RKO (cell line): ENCODE measurements at regions not wholly inside any gene's neighbourhood (a gene's known extent, or its start where the extent isn't known, plus 50 kb on each side); places are given as distances from the start of the nearest gene placed in this dataset.
"Not testable (repeated sequence)": the region's sequence is repeated elsewhere in the genome, so short reads cannot be mapped to it uniquely, and the experiment has no call there.

Source experiments
- DNase-seq: peaks from one replicate; pipeline ENCODE4 v3.0.0-alpha.2; 2016; ENCODE audit warnings: low spot score

DNA sequence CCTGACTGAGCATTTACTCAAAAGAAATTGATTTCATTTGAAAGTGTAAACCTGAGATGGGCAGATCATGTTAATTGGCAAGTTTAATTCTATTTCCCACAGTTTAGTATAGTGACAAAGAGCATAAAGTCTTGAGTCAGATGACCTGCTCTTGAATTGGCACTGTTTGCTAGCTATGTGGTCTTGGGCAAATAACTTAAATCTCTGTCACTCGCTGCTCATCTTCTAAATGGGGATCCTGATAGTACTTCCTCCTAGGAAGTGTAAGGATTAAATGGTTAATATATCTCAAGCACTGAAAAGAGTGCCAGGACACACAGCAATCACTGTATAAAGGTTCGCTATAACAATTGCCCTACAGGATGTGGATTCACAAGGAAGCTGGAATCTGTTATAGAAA is 242.8 kb upstream of the JADE1 start:
- no peak for DNase-seq

- DNase-seq = peak; percentile 67
Measured at GRCh38 chr4:128565565-128566186, 243.8 kb upstream of the JADE1 start.

GRCh38 chr4:128565054-128565453 is 244.4 kb upstream of the JADE1 start:
- DNase-seq = no peak

DNA sequence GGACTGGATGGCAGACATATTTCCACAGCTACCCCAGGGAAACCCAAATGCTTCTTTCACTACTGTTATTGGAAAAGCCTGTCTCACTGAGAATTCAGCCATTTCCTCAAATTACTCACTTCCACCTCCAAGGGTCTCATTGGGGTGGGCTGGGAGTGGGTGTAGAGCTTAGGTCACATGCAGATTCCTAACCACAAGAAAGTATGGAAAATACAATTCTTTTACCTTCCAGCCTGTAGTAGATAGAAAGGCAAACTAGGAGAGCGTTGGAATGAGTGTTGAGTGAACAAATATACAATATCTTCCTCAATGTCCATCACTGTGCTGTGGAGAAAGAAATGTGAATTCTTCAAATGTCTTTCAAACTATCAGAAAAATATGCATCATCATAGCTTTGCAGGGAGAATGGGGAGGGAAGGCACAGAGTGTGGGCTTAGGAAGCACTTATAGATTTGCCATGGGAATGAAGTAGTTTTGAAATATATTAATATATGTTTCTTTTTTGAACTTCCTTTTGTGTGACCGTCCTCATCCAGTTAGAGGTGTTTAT is 245.3 kb upstream of the JADE1 start:
- DNase-seq = no peak

DNA sequence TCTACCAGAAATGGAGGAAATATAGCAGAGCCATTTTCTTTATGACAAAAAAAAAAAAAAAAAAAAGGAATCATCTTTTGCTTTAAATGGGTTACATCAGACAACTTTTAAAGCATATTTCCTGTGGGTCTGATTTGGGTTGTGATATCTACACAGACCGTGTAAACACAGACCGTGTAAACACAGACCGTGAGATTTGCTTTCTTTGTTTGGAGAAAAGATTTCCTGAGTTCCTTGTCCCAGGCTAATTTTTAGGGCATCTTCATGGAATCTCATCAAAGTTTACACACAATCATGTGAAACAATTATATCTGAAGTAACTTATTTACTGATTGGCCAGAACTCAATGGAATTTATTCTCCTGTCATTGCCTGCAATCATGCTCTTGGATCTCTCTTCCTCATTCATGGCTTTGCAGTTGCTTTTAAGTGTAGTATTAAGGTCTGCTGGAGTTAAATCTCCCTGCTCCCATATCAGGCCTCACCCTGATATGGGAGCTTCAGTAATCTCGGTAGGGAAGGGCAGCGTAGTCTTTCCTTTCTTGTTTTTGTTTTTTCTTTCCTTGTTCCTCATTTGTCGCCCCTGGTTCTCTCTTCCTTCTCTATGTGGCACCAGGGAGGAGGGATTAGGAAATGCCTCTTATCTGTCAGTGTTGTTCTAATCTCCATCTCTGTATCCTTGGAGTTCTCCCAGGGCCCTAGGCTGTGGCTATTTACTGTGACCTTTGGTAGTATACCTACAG is 248.6 kb upstream of the JADE1 start:
- DNase-seq = no peak

DNA sequence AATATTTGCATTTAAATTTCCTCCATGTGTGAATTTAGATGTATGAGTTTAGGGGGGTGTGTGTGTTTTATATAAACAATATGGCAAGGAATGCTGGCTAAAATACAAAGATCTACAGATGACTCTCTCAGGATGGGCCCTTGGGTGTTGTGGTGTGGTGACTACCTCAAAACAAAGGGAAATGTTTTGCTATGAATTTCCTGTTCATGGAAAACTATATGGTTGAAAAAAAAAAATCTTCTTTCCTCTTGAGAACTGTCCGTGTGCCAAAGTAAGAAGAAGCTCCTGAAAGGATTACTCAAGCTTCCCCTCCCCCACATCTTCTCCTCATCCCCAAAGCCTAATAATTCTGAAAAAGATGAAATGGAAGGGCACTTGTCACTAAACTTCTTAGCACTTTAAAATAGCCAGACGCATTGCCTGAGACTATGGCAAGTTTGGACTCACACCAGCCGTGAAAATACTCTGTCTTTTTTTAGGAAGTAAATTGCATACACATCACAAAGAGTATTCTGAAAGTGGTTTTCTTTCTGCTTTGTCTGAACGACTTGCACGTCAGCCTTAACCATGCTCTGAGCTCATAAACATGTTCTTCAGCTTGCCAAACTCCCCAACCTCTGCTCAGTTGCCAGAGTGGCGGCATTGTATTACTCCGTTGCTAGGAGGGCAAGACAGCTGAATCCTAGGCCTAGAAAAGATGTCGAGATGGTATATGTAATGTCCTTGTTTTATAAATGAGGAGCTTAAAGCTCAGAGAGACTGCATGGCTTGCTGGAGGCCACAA is 250.4 kb upstream of the JADE1 start:
- no peak for DNase-seq

DNA sequence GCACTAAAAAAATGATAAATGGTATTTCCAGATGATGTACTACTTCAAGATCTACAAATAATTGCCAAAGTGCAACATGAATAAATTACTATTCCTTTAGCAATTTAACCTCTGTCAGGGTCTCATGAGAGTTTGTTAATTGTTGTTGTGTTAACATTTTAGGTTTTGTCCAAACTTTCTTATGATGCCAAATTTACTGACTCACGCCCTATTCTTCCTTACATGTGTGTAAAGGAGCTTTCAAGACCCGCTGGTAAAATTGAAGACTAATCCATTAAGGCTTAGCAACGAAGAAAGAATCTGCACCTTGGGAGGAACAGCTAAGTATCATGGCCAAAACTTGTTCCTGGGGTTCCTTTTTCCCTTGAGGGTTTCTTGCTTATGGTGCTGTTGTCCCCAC is 252.7 kb upstream of the JADE1 start:
- DNase-seq = no peak

- DNase-seq = peak; percentile 23
Measured at GRCh38 chr4:128553686-128554515, 255.6 kb upstream of the JADE1 start.

GRCh38 chr4:128552586-128552907 is 257.0 kb upstream of the JADE1 start:
- no peak for DNase-seq

- DNase-seq = no peak
Measured at GRCh38 chr4:128551280-128551679, 258.2 kb upstream of the JADE1 start.

DNA sequence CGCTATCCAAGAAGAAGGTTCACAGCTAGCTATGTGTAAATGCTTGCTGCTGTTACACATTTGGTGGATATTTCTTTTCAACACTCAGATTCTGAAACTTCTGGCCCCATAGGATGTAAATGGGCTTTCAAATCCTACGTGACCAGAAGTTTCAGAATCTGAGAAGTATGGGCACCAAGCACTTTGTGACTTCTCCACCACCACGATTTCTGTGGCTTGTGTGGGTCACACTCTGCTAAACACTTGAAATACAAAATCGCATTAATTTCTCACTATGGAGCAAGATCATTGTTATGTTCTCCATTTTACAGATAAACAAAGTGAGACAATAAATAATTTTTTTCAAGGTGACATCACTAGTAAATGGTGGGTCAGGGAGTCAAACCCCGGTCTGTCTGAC is 259.4 kb upstream of the JADE1 start:
- DNase-seq = no peak

DNA sequence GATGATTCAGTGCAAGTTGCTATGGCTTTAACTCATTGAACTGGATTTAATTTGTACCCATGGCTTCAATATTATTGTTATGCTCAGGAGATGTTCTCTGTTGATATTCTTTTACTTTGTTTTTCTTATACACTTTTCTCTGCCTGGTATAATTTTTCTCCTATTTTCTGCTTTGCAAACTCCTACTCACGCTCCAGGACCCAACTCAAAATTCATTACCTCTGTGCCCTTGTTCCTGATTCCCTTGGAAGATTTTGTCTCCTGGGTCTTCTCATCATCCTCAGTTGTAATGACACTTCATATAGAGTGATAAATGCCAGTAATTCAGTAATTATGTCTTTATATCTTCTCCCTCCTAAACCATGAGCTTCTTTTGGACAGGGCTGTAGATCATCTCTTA is 259.9 kb upstream of the JADE1 start:
- DNase-seq = no peak

- DNase-seq = no peak
Measured at GRCh38 chr4:128548381-128548780, 260.8 kb upstream of the PGRMC2 start.

GRCh38 chr4:128544272-128544671 is 256.7 kb upstream of the PGRMC2 start:
- DNase-seq = no peak

GRCh38 chr4:128543696-128544095 is 256.1 kb upstream of the PGRMC2 start:
- DNase-seq = no peak

DNA sequence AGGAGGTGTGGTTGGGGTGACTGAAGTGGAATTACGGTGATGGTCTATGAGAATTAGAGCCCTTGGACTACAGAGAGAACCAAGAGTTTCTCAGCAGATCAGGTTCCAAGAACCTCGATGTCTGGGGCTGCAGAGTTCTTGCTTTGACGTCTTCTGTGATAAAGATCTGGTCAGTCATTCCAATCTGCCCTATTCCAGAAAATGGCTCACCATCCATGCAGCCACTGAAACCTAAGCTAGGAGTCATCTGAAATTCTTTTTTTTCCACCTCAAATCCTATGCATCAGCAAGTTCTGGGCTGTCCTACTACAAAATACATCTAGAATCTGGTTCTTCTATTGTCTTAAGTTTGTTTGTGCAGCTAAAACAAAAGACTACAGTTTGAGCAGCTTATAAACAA is 254.4 kb upstream of the PGRMC2 start:
- DNase-seq = no peak

DNA sequence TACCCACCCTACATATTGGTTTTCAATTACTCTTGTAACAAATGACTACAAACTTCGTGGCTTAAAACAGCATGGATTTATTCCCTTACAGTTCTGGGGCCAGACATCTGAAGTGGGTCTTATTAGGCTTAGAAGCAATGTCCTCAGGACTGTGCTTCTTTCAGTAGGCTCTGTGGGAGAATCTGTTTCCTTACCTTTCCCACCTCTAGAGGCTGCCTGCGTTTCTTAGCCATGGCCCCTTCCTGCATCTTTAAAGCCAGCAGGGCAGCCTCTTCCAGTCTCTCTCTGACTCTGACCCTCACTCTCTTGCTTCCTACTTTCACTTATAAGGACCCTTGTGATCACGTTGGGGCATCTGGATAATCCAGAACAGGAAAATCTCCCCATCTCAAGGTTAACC is 252.5 kb upstream of the PGRMC2 start:
- no peak for DNase-seq

GRCh38 chr4:128538111-128538882 is 250.7 kb upstream of the PGRMC2 start:
- no peak for DNase-seq

- no peak for DNase-seq
Measured at GRCh38 chr4:128536746-128537145, 249.1 kb upstream of the PGRMC2 start.

DNA sequence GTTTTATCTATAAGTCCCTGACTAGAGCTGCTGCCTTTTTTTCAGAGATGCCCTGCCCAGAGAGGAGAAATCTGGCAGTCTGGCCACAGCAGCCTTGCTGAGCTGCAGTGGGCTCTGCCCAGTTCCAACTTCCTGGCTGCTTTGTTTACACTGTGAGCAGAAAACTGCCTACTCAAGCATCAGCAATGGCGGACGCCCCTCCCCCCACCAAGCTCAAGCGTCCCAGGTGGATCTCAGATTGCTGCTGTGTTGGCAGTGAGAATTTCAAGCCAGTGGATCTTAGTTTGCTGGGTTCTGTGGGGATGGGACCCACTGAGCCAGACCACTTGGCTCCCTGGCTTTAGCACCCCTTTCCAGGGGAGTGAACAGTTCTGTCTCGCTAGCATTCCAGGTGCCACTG is 247.9 kb upstream of the PGRMC2 start:
- DNase-seq = not testable (repeated sequence)

GRCh38 chr4:128528793-128529553 is 241.4 kb upstream of the PGRMC2 start:
- DNase-seq = peak; percentile 91
